ENCODE measurements at regions not wholly inside any gene's neighbourhood (a gene's known extent, or its start where the extent isn't known, plus 50 kb on each side); places are given as distances from the start of the nearest gene placed in this dataset.

DNA sequence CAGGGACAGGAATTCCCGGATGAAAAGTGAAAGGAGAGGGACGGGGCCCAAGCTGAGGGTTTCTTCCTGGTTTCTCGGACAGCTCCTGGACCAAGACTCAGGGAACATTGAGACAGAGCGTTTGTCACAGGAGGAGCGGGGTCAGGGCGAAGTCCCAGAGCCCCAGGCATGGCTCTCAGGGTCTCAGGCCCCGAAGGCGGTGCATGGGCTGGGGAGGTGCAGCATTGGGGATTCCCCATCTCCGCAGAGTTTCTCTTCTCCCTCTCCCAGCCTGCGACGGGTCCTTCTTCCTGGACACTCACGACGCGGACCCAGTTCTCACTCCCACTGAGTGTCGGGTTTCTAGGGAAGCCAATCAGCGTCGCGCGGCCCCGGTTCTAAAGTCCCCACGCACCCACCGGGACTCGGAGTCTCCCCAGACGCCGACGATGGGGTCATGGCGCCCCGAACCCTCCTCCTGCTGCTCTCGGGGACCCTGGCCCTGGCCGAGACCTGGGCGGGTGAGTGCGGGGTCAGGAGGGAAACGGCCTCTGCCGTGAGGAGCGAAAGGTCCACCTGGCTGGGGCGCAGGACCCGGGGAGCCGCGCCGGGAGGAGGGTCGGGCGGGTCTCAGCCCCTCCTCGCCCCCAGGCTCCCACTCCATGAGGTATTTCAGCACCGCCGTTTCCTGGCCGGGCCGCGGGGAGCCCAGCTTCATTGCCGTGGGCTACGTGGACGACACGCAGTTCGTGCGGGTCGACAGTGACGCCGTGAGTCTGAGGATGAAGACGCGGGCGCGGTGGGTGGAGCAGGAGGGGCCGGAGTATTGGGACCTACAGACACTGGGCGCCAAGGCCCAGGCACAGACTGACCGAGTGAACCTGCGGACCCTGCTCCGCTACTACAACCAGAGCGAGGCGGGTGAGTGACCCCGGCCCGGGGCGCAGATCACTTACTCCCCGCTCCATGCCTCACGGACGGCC is 54.6 kb upstream of the POLR1H start:
- Histone ChIP-seq H4K91ac (ENCODE audit: low read depth, low read length, poor library complexity) (no peak overlapping the region), H2AK5ac (ENCODE audit: low read depth, low read length) (no peak overlapping the region), H2BK12ac (ENCODE audit: low read length) (no peak overlapping the region), H3K9me3 (replicated peaks in 1 of 2; ENCODE audit: control insufficient read depth in 2 of 2, insufficient read depth in 1 of 2, low read depth in 1 of 2, low read length in 2 of 2) (no peaks in the 10 kb centered on the region), H3K4ac (ENCODE audit: low read length) (no peak overlapping the region), H4K8ac (ENCODE audit: low read depth, low read length) (no peak overlapping the region), H2BK15ac (ENCODE audit: low read length) (no peak overlapping the region), H3K27ac (replicated peaks; ENCODE audit: low read length) (no peak overlapping the region), H3K14ac (ENCODE audit: low read length) (no peak overlapping the region), H3K27me3 (ENCODE audit: control insufficient read depth in 3 of 3, insufficient read depth in 3 of 3, low read depth in 1 of 3, low read length in 3 of 3) (peaks cover 17 to 55% (median 43%) of the 10 kb centered on the region in 3 experiments), H2BK120ac (ENCODE audit: low read depth, low read length) (no peak overlapping the region), H2BK5ac (ENCODE audit: low read length) (no peak overlapping the region), H3K9ac (ENCODE audit: low read depth, low read length, poor library complexity) (peak overlapping the region; percentile 63), H3K4me3 (ENCODE audit: low read length in 2 of 2) (peak overlapping the region in 1 of 2 donors; percentile 65), H3K4me2 (ENCODE audit: insufficient read depth, low read length, poor library complexity, severe bottlenecking) (peak overlapping the region; percentile 55), H3K18ac (ENCODE audit: low read length) (peak overlapping the region; percentile 42), H2AFZ (ENCODE audit: low read length) (peak overlapping the region; percentile 80), H3K4me1 (ENCODE audit: control insufficient read depth in 2 of 2, insufficient read depth in 1 of 2, low read depth in 1 of 2, low read length in 2 of 2) (peaks cover 4 to 9% of the 10 kb centered on the region in 2 donors), H3K79me1 (ENCODE audit: low read depth, low read length) (no peaks in the 10 kb centered on the region), H3K36me3 (replicated peaks in 1 of 2; ENCODE audit: control insufficient read depth in 2 of 2, insufficient read depth in 2 of 2, low read length in 2 of 2) (no peaks in the 10 kb centered on the region), H3K23ac (ENCODE audit: low read depth, low read length, poor library complexity) (peak overlapping the region; percentile 68)
- no peak for DNase-seq (ENCODE audit: low spot score)
- WGBS, 2 donors (ENCODE audit: extremely low coverage in 2 of 2, insufficient read length in 2 of 2, insufficient replicate concordance in 1 of 2), result no CpG with 5 or more reads among the region's 74 CpGs

DNA sequence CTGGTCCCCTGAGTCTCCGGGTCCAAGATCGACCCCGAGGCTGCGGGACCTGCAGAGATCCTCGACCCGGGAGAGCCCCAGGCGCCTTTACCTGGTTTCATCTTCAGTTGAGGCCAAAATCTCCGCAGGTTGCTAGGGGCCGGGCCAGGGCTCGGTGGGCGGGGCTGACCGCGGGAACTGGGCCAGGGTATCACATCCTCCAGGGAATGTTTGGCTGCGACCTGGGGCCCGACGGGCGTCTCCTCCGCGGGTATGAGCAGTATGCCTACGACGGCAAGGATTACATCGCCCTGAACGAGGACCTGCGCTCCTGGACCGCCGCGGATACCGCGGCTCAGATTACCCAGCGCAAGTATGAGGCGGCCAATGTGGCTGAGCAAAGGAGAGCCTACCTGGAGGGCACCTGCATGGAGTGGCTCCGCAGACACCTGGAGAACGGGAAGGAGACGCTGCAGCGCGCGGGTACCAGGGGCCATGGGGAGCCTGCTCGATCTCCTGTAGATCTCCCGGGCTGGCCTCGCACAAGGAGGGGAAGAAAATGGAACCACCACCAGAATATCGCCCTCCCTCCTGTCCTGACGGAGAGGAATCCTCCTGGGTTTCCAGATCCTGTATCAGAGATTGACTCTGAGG is 53.8 kb upstream of the POLR1H start:
- H3K9me3 ChIP-seq (replicated peaks in 1 of 2; ENCODE audit: control insufficient read depth in 2 of 2, insufficient read depth in 1 of 2, low read depth in 1 of 2, low read length in 2 of 2), result no peaks in the 10 kb centered on the region
- DNase-seq (ENCODE audit: low spot score), result no peak
- peak overlapping the region in 1 of 2 donors; percentile 65 for H3K4me3 ChIP-seq (ENCODE audit: low read length in 2 of 2)
- no peaks in the 10 kb centered on the region for H3K36me3 ChIP-seq (replicated peaks in 1 of 2; ENCODE audit: control insufficient read depth in 2 of 2, insufficient read depth in 2 of 2, low read length in 2 of 2)
- H3K4me2 ChIP-seq (ENCODE audit: insufficient read depth, low read length, poor library complexity, severe bottlenecking), result peak overlapping the region; percentile 55
- no CpG with 5 or more reads among the region's 42 CpGs for WGBS, 2 donors (ENCODE audit: extremely low coverage in 2 of 2, insufficient read length in 2 of 2, insufficient replicate concordance in 1 of 2)
- no peak overlapping the region for H4K91ac ChIP-seq (ENCODE audit: low read depth, low read length, poor library complexity)
- no peak overlapping the region for H4K8ac ChIP-seq (ENCODE audit: low read depth, low read length)
- H3K79me1 ChIP-seq (ENCODE audit: low read depth, low read length), result no peaks in the 10 kb centered on the region
- no peak overlapping the region for H2BK15ac ChIP-seq (ENCODE audit: low read length)
- no peak overlapping the region for H3K9ac ChIP-seq (ENCODE audit: low read depth, low read length, poor library complexity)
- no peak overlapping the region for H3K27ac ChIP-seq (replicated peaks; ENCODE audit: low read length)
- peaks cover 17 to 55% (median 43%) of the 10 kb centered on the region in 3 experiments for H3K27me3 ChIP-seq (ENCODE audit: control insufficient read depth in 3 of 3, insufficient read depth in 3 of 3, low read depth in 1 of 3, low read length in 3 of 3)
- no peak overlapping the region for H2AK5ac ChIP-seq (ENCODE audit: low read depth, low read length)
- H2BK5ac ChIP-seq (ENCODE audit: low read length), result no peak overlapping the region
- no peak overlapping the region for H2BK120ac ChIP-seq (ENCODE audit: low read depth, low read length)
- H2AFZ ChIP-seq (ENCODE audit: low read length), result peak overlapping the region; percentile 80
- no peak overlapping the region for H2BK12ac ChIP-seq (ENCODE audit: low read length)
- no peak overlapping the region for H3K14ac ChIP-seq (ENCODE audit: low read length)
- H3K18ac ChIP-seq (ENCODE audit: low read length), result peak overlapping the region; percentile 1
- H3K23ac ChIP-seq (ENCODE audit: low read depth, low read length, poor library complexity), result peak overlapping the region; percentile 68
- peaks cover 4 to 9% of the 10 kb centered on the region in 2 donors for H3K4me1 ChIP-seq (ENCODE audit: control insufficient read depth in 2 of 2, insufficient read depth in 1 of 2, low read depth in 1 of 2, low read length in 2 of 2)
- no peak overlapping the region for H3K4ac ChIP-seq (ENCODE audit: low read length)

DNA sequence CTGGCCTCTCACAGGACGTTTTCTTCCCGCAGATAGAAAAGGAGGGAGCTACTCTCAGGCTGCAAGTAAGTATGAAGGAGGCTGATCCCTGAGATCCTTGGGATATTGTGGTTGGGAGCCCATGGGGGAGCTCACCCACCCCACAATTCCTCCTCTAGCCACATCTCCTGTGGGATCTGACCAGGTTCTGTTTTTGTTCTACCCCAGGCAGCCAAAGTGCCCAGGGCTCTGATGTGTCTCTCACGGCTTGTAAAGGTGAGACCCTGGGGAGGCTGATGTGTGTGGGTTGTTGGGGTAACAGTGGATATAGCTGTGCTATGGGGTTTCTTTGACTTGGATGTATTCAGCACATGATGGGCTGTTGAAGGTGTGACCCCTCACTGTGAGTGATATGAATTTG is 52.0 kb upstream of the POLR1H start:
- no peak overlapping the region for H2BK12ac ChIP-seq (ENCODE audit: low read length)
- no peak overlapping the region for H2BK120ac ChIP-seq (ENCODE audit: low read depth, low read length)
- H3K9me3 ChIP-seq (replicated peaks in 1 of 2; ENCODE audit: control insufficient read depth in 2 of 2, insufficient read depth in 1 of 2, low read depth in 1 of 2, low read length in 2 of 2), result no peaks in the 10 kb centered on the region
- no peak for DNase-seq (ENCODE audit: low spot score)
- H3K9ac ChIP-seq (ENCODE audit: low read depth, low read length, poor library complexity), result no peak overlapping the region
- no peak overlapping the region for H2BK5ac ChIP-seq (ENCODE audit: low read length)
- no peaks in the 10 kb centered on the region for H3K79me1 ChIP-seq (ENCODE audit: low read depth, low read length)
- H2AFZ ChIP-seq (ENCODE audit: low read length), result no peak overlapping the region
- no peak overlapping the region for H3K18ac ChIP-seq (ENCODE audit: low read length)
- H3K23ac ChIP-seq (ENCODE audit: low read depth, low read length, poor library complexity), result no peak overlapping the region
- no peaks in the 10 kb centered on the region for H3K36me3 ChIP-seq (replicated peaks in 1 of 2; ENCODE audit: control insufficient read depth in 2 of 2, insufficient read depth in 2 of 2, low read length in 2 of 2)
- peaks cover 17 to 46% (median 43%) of the 10 kb centered on the region in 3 experiments for H3K27me3 ChIP-seq (ENCODE audit: control insufficient read depth in 3 of 3, insufficient read depth in 3 of 3, low read depth in 1 of 3, low read length in 3 of 3)
- no peak overlapping the region for H3K4ac ChIP-seq (ENCODE audit: low read length)
- H3K4me2 ChIP-seq (ENCODE audit: insufficient read depth, low read length, poor library complexity, severe bottlenecking), result no peak overlapping the region
- no peak overlapping the region for H3K14ac ChIP-seq (ENCODE audit: low read length)
- H2BK15ac ChIP-seq (ENCODE audit: low read length), result no peak overlapping the region
- H4K8ac ChIP-seq (ENCODE audit: low read depth, low read length), result no peak overlapping the region
- no peak overlapping the region for H3K4me3 ChIP-seq (ENCODE audit: low read length in 2 of 2)
- H4K91ac ChIP-seq (ENCODE audit: low read depth, low read length, poor library complexity), result no peak overlapping the region
- WGBS, 2 donors (ENCODE audit: extremely low coverage in 2 of 2, insufficient read length in 2 of 2, insufficient replicate concordance in 1 of 2), result no CpG with 5 or more reads among the region's 3 CpGs
- H3K4me1 ChIP-seq (ENCODE audit: control insufficient read depth in 2 of 2, insufficient read depth in 1 of 2, low read depth in 1 of 2, low read length in 2 of 2), result peaks cover 4 to 9% of the 10 kb centered on the region in 2 donors
- no peak overlapping the region for H2AK5ac ChIP-seq (ENCODE audit: low read depth, low read length)
- H3K27ac ChIP-seq (replicated peaks; ENCODE audit: low read length), result no peak overlapping the region

Measured in neuronal stem cell (in vitro differentiated cells).